Skeletal muscle cell (primary cell): ENCODE measurements at regions not wholly inside any gene's neighbourhood (a gene's known extent, or its start where the extent isn't known, plus 50 kb on each side); places are given as distances from the start of the nearest gene placed in this dataset.

Source experiments
- DNase-seq: peaks from one replicate; pipeline ENCODE4 v3.0.0-alpha.2; 2010; ENCODE audit warnings: low read depth
- H3K4me3 ChIP-seq: 2 replicates; pipeline ENCODE4 v1.5.1; 2011; ENCODE audit warnings: low read depth, mild to moderate bottlenecking, control low read depth, low read length, moderate library complexity

DNA sequence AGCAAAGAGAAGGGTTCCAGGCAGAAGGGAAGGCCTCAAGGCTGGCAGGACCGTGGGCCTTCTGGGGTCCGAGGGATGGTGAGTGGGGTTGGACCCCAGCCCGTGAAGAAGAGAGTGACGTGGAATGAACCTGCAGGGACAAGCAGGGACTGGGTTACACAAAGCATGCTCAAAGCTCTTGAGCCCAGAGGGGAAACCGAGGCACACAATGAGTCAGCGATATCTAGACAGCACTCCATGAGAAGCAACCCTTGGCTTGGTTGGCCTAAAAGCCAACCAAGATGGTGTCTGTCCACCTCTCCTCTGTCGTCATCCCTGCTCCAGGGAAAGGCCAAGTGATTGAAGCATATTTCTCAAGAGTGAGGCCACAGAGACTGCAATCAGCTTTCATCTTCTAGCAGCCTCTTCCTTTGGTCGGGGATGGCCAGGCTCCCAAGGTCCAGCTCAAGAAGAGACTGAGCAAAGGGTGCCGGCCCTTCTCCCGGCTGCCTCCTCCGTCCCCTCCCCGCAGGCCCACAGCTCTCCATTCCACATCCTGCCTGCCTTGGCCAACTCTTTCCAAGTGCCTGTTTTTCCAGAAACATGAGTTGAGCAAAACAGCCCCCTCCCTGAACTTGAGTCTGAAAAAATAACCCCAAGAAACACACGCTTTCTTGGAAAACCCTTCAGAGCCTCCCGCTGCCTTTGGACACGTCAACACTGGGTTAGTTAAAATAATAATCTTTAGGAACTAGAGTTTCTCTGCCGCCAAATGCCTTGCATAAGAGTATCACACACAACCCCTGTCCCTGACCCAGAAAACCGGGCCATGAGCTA, 556.6 kb downstream of the MIAT start:
- H3K4me3 ChIP-seq, result no peak overlapping the region
- DNase-seq, result peak; percentile 72

DNA sequence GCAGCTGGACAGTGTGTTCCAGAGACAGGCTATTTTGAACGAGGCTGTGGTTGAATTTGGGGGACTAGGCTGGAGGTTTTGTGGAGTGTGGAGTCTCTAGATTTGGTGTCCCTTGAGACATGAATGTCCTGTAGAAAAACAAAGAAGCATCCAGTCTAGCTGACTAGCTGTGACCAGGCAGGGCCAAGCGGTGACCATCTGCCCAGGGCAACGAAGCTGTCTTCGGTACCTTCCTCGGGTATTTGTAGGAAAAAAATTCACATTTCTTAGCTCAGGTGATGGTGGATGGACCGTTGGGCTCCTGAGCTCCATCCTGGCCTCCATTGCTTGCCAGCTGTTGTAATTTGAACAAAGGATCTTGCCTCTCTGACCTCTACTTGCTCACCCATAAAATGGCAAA, 557.3 kb downstream of the MIAT start:
- H3K4me3 ChIP-seq, result no peak overlapping the region
- no peak for DNase-seq

DNA sequence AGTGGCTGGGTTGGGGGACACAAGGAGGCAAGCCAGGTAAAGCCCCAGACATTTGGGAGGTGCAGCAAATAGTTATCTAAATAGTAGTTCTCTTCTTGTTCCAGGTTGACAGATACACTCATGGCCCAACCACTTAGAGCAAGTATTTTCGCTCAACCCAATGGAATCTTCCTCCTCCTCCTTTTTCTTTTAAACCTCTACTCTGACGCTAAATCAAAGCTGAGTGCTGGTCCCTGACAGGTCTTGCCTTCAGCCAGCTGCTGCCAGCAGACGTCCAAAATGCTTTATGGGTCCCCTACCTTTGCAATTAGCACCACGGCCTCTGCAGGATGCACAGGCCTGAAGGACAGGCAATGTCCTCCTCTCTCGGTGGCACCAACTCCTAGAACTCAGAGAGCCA, 558.5 kb downstream of the MIAT start:
- DNase-seq, result no peak
- H3K4me3 ChIP-seq, result no peak overlapping the region

DNA sequence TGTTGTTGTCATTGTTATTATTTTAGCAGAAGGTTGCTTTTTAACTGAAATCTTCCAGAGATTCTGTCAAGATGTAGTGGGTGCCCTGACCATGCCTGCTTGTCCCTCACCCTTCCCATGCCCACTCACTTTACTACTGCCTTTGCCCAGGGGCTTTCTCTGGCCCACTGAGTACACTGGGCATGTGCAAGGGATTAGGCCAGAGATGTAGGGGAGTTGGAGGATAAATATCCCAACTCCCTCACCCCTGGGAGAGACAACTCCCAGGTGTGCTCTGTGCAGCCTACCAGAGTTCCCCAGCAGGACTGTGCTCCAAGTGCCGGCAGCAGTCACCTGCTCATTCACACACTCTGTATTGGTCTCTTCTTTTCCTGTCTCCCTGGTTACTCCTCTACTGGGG, 559.1 kb downstream of the MIAT start:
- no peak for DNase-seq

DNA sequence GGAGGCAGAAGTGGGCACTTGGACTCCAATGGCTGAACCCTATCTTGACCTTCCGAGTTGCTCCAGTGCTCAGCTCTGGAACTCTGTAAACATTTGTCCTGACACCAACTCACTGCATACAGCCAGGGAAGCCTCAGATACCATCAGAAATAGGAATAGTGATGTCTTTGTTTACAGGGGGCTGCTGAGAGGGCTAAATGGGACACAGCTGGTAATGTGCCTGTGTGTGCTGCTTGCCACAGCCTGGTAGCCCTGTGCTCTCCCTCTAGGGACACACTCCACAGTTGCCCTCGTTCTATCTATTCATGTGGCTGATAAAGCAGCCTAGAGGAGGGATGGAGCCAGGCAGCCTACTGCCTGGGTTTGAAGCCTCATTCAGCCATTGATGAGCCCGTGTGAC, 559.8 kb downstream of the MIAT start:
- H3K4me3 ChIP-seq, result no peak overlapping the region
- no peak for DNase-seq

More for the DNA sequence above, 559.1 kb downstream of the MIAT start:
- H3K4me3 ChIP-seq, result no peak overlapping the region

DNA sequence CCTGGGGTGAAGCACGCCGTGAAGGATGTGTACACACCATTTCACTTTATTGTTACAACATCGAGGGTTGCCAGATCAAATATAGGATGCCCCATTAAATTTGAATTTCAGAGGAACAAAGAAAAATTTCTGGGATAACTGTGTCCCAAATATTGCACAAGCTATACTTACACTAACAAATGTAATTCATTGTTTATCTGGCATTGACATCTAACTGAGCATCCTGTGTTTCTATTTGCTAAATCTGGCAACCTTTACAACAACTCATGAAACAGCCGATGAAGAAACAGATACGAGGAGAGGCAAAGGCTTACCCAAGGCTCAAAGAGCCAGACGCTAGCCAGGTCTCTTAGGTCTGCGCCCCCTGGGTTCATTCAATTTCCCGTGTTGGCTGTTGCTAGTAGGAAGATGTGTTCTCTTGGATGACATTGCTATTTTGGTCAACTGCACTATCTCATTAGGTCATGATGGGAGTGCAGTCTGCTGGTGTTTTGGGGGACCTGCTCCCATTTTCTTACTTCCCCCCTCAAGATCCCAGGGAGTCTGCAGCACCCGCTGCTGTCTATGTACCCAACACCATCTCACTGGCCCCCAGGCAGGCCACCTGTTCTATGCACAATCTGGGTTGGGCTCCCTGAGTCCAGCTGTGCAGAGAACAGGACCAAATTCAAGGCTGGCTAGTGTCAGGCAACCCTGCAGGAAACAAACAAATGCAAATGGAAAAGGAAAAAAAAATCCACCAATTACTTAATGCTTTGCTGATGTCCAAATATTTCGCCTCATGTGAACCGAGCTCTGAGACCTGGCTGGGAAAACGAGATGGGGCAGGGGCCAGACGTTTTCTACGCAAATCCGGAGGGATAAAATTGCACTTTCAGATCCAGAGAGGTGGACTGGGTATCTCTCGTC, 560.9 kb downstream of the MIAT start:
- H3K4me3 ChIP-seq, result no peak overlapping the region
- no peak for DNase-seq

DNA sequence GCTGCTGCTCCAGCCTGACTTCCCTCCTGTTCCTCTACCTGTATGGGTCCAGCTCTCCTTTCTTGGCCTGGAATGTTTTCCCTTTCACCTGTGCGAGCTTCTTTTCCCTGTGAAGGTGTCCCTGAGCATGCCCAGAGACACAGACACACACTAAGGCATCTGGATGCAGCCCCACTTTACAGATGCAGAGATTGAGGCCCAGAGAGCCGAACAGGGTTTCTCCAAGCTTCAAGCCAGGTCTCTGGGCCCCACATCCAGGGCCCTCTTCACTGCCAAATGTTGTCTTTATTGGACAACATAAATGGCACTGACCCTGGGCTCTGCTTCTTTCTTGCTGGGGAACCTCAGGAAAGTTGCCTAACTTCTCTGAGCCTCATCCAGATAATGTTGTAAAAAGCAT, 561.6 kb downstream of the MIAT start:
- H3K4me3 ChIP-seq, result no peak overlapping the region
- DNase-seq, result no peak

DNA sequence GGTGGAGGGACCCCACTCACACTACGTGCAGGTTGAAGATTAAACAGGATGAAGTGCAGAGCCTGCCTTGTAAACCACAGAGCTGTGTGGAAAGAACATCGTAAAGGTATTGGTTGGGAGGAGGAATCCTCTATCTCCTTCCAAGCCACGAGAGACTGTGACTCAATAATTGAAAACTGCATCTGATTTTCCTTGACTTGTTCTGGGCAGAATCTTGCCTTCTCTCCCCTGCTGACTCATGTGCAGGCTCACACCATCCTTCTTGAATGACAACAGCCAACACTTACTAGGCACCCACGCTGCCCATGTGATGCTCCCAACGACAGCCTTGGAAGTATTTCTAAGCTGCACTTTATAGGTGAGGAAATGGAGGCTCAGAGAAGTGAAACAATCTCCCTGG, 563.0 kb downstream of the MIAT start:
- peak; percentile 60 for DNase-seq

DNA sequence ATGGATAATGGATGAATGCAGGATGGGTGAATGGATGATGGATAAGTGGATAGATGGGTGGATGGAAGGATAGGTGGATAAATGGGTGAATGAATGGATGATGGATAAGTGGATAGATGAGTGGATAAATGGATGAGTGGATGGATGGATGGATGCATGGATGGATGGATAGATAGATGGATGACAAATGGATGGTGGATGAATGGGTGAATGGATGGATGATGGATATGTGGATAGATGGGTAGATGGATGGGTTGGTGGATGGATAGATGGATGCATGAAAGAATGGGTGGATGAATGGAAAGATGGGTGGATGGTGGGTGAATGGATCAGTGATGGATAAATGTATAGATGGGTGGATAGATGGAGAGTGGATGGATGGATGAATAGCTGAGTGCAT, 564.8 kb downstream of the MIAT start:
- no peak overlapping the region for H3K4me3 ChIP-seq
- no peak for DNase-seq

More for the DNA sequence above, 563.0 kb downstream of the MIAT start:
- no peak overlapping the region for H3K4me3 ChIP-seq

DNA sequence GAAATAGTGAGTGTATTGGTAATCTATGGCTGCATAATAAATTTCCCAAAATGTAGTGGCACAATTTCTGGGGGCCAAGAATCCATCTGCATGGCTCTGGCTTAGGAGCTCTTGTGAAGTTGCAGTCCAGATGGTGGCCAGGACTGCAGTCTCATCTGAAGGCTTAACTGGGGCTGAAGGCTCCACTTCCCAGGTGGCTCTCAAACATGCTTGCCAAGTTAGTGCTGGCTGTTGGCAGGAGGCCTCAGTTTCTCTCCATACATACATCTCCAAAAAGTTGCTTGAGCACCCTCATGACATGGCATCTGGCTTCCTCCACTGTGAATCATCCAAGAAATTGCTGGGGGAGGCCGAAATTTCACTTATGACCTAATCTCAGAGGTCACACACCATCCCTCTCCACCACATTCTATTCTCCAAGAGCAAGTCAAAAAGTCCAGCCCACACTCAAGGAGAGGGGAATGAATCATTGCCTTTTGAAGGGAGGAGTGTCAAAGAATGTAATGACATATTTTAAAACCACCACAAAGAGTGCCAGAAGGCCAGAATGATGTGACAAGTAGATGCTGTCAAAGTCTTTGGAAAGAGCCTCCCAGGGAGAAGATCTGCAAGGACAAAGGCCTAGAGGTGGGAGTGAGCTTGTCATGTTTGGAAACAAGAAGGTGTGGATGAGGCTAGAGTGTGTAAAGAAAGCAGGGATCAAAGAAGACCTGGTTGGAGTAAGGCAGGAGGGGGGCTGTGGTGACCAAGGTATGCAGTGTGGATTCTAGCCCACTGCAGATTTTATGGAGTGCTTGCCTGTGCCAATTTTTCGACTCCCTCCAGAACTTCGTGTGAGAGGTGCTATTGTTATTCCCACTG, 566.2 kb downstream of the MIAT start:
- peak; percentile 59 for DNase-seq
- no peak overlapping the region for H3K4me3 ChIP-seq

DNA sequence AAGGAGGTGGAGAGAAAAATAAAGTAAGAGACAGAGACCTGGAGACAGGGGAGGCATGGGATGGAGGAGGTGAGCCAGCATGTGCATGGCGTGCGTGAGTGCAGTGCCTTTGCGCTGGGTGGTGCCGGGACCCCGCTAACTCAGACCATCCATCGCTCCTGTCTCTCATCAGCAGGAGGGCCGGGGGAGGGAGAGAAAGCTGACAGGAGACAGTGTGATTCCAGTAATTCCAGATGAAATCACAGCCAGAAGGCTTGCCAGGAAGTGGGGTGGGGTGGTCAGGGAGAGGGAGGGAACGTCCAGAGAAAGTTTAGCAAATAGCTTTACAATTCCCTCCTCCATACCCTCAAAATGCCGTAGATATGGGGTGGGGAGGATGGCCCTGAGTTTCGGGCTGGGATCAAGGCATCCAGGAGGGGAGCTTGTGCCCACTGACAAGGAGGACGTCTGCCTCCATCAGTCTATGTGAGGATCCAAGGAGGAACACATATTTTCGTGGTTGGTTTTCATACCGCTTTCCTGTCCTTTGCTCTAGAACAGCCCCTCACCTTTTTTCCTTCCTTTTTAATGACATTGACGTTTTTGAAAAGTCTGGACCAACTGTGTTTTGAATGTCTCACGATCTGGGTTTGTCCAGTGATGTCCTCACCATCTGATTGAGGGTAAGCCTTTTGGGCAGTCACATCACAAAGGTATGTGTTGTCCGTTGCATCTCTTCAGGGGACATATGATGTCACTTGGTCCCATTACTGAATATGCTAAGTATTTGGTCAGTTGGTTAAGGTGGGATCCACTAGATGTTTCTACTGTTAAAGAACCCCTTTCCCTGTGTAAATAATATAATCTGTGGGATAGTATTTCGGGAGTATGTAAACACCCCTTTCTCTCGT, 567.3 kb downstream of the MIAT start:
- DNase-seq, result peak; percentile 56
- H3K4me3 ChIP-seq, result no peak overlapping the region

DNA sequence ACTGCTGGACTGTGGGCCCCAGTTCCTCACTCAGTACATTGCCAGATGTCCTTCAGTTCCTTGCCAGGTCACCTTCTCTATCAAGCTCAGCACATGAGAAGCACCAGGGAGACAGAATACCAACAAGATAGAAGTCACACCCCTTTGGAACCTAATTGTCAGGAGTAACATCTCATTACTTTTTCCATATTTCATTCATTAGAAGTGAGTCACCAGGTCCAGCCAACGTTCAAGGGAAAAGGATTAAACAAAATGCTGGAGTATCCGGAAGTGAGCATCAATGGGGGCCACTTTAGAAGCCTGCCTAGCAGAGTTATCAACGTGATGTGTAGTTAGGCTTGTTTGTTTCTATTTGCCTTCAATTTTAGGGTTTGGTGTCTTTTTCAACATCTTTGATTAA, 569.3 kb downstream of the MIAT start:
- no peak overlapping the region for H3K4me3 ChIP-seq
- no peak for DNase-seq

DNA sequence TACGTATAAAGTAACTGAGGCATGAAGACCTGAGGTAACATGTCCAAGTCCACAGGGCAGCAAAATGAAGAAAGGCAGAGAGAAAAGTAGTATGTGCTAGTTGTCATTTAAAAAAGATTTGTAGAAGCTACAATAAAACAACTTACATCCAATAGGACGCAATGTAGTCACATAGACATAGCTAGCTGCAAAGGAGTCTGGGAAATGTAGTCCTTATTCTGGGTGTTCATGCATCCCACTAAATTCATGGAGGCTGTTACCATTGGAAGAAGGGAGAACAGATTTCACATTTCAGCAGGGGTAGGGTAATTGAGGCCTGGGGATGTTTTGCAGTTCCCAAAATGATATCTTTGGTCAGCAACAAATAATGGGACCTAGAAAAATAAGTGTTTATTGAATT, 571.4 kb downstream of the MIAT start:
- no peak for DNase-seq
- no peak overlapping the region for H3K4me3 ChIP-seq

DNA sequence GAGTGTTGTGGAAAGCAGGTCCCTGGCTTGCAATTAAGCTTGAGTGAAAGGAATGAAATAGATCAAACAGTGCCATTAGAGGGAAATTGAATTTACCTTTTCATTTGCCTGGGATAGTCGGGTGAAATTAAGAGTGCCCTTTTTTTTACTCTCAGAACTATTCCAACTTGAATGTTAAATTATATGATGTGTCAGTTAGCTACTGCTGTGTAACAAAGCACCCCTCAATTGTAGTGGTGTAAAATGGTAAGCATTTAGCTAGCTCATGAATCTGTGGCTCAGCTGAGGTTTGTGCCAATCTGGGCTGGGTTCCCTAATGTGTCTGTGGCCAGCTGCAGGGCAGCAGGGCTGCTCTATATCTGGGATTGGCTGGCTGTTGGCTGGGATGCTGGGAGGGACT, 571.4 kb downstream of the MN1 start:
- no peak for DNase-seq
- H3K4me3 ChIP-seq, result no peak overlapping the region

DNA sequence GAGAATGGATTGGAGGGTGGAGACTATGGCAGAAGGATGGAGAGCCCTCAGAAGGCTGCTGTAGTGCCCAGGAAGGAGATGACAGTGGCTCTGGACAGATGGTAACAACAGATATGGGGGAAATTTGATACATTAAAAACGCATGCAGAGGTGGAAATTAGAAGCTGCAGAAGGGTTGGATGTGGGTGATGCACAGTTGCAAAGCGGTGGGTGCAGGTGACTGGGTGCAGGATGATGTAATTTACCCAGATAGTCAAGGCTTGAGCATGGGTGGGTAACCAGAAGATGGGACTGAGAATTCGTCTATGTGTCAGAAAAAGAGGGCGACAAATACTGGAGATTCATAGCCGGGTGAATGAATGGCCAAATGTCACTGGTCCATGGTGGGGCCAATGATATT, 570.3 kb downstream of the MN1 start:
- no peak for DNase-seq
- no peak overlapping the region for H3K4me3 ChIP-seq

DNA sequence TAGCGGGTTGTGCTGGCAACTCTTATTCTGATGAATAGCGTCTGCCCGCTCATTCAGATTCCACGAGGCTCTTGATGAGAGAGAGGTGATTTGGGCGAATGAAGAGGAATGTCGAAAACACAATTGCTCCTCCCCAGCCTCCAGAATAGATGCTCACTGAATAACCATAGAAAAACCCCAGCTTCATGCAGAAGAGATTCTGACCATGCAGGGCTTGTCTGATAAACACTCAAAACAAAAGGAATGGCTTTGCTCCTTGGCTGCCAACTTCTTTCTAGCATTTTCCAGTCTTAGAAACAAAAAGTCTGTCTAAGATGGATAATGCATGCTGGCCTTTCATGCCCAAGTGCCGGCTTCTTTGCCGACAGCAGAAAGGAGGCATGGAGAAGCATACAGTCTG, 569.5 kb downstream of the MN1 start:
- H3K4me3 ChIP-seq, result no peak overlapping the region
- DNase-seq, result no peak

DNA sequence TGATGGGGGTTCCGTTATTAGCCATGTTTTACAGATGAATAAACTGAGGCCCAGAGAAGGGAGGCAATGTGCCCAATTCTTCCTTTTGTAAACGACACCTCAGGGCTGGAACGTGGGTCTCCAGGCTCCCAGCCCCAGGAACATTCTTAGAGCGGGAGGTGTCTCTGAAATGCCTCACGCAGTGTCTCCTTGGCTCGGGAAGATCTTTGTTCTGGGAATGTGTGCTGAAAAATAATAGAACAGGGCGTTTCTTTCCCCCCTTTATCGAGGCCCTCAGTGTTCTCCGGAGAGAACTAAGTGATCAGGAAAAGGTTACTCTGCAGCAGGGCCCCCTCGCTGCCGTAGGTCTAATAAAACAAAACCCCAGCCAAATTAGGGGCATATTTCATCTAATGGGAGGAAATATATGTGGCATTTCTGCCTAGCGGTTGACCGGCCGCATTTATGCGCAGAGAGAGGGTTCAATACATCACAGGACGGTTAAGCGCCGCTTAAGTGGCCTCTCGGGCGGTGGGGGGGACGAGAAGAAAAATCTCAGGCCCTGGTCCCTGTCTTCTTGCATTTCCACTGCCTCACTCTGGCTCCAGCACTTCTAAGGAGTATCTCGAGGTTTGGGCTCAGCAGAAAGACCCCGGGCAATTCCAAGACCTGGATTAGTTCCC, 564.3 kb downstream of the MN1 start:
- H3K4me3 ChIP-seq, result no peak overlapping the region
- DNase-seq, result no peak

DNA sequence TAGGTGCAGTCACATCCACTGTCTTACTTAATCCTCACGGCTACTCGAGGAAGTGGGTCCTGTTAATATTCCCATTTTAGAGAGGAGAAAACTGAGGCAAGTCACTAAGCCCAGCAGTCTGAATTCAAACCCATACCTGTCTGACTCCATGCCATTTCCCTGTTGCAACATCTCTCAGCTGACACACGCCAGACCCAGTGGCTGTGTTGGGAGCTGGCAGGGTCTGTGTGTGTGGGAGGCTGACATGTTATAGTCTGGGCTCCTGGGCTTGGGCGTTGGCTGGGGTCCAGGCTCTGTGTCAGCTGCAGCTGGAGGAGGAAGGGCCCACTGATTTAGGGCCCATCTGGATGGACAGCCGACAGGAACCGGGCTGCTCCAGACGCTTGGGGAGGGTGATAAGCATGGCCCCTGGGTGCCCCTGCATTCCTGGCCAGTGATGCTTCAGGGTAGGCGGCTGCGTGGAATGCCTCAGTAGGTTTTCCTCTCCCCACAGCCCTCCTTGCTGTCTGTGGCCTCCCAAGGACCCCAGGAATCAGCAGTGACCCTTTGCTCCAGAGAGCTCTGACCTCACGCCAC, 562.5 kb downstream of the MN1 start:
- DNase-seq, result peak; percentile 97
- H3K4me3 ChIP-seq, result no peak overlapping the region
